SK-N-SH (cell line): ENCODE measurements at regions not wholly inside any gene's neighbourhood (a gene's known extent, or its start where the extent isn't known, plus 50 kb on each side); places are given as distances from the start of the nearest gene placed in this dataset.

Experiments used
- ELF1 ChIP-seq: IDR thresholded peaks from 2 replicates; pipeline ENCODE4 v1.4.0; 2012
- EZH2phosphoT487 ChIP-seq: fragments of 200-600 bp; sonication (generic); IDR thresholded peaks from 2 replicates; pipeline ENCODE4 v1.6.1; 2017; ENCODE audit warnings: low read depth, mixed run types, mild to moderate bottlenecking, antibody characterized with exemption, moderate library complexity, borderline replicate concordance
- POLR2AphosphoS5 ChIP-seq: IDR thresholded peaks from 2 replicates; pipeline ENCODE4 v1.6.1; 2012; ENCODE audit warnings: low read depth, low read length
- TCF12 ChIP-seq: IDR thresholded peaks from 2 replicates; pipeline ENCODE4 v1.4.0; 2012
- YY1 ChIP-seq: IDR thresholded peaks from 2 replicates; pipeline ENCODE4 v1.4.0; 2012; ENCODE audit warnings: low read depth, mild to moderate bottlenecking
- TF ChIP-seq, protein P1 (sequence below): fragments of 200-600 bp; sonication (generic); IDR thresholded peaks from 2 replicates; pipeline ENCODE4 v1.6.1; 2017; ENCODE audit warnings: antibody characterized with exemption, mild to moderate bottlenecking, moderate library complexity

DNA sequence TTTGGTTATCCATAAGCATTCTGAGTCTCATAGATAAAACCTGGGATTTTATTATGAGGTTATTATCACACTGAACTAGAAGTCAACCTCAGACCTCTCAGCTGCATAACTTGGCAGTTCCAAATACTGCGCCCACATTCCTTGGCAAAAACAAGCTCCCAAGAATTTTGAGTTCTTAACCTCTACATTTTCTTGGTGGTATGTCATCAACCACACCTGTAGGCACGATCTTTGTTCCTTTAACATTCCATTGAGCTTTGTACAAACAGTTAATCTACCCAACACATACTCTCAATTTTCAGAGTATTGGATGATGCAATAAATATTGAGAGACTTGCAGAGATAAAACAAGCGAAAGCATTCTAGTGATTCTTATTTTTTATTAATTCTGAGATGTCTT lies 371.8 kb upstream of the PRICKLE1 start:
- TF ChIP-seq, protein P1, sequence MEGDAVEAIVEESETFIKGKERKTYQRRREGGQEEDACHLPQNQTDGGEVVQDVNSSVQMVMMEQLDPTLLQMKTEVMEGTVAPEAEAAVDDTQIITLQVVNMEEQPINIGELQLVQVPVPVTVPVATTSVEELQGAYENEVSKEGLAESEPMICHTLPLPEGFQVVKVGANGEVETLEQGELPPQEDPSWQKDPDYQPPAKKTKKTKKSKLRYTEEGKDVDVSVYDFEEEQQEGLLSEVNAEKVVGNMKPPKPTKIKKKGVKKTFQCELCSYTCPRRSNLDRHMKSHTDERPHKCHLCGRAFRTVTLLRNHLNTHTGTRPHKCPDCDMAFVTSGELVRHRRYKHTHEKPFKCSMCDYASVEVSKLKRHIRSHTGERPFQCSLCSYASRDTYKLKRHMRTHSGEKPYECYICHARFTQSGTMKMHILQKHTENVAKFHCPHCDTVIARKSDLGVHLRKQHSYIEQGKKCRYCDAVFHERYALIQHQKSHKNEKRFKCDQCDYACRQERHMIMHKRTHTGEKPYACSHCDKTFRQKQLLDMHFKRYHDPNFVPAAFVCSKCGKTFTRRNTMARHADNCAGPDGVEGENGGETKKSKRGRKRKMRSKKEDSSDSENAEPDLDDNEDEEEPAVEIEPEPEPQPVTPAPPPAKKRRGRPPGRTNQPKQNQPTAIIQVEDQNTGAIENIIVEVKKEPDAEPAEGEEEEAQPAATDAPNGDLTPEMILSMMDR, result no peak
- TF ChIP-seq POLR2AphosphoS5, result no peak
- TF ChIP-seq ELF1, result no peak
- no peak for TF ChIP-seq YY1
- TF ChIP-seq EZH2phosphoT487, result no peak
- TF ChIP-seq TCF12, result no peak
